K562 (cell line): ENCODE measurements at regions not wholly inside any gene's neighbourhood (a gene's known extent, or its start where the extent isn't known, plus 50 kb on each side); places are given as distances from the start of the nearest gene placed in this dataset.

Experiments used
- ATAC-seq: fragments of 200-7000 bp; cut with Tn5 transposase; 3 replicates; pipeline ENCODE4 v1.9.1; 2020; ENCODE audit warnings: moderate library complexity
- BruUV-seq: library from RNA; stranded (reverse); fragments of 400-500 nt; replicated peaks from 2 replicates; lab custom pipeline; 2021; lab: Mats Ljungman, UMichigan
- CTCF ChIA-PET: fragments of 300-600 bp; formaldehyde crosslinking; extraction: SDS; loops from one replicate; lab custom pipeline; 2021; ENCODE audit warnings: low intra/inter-chr PET ratio; lab: Yijun Ruan, JAX
- POLR2A ChIA-PET: fragments of 300-600, 350-650 bp; sonication (Branson Sonifier 250); formaldehyde crosslinking; extraction: SDS; loops from one replicate; lab custom pipeline; 2021; ENCODE audit warnings: antibody characterized with exemption, inconsistent platforms; lab: Yijun Ruan, JAX
- DNase-seq, 4 experiments: peaks; one replicate each; pipeline versions ENCODE4 v3.0.0 to v3.0.0-alpha.2; 2011 to 2018; ENCODE audit warnings: low spot score in 3 of 4, mixed read lengths in 3 of 4; ENCODE audit errors: extremely low read depth in 1 of 4
- FAIRE-seq: peaks from 2 replicates; lab custom pipeline; 2011; peaks lifted over from hg19 to GRCh38; lab: Jason Lieb, UNC
- H2AFZ ChIP-seq: 2 replicates; pipeline ENCODE4 v1.6.0; 2011; ENCODE audit warnings: low read depth, low read length, control low read depth, inconsistent platforms
- H3K27ac ChIP-seq: fragments of 200-600 bp; 3 replicates; pipeline ENCODE4 v1.8.0; 2011; ENCODE audit warnings: low read depth, mild to moderate bottlenecking, control low read depth, inconsistent platforms, low read length, moderate library complexity, mixed read lengths; ENCODE audit errors: extremely low read depth
- H3K27me3 ChIP-seq, 2 experiments: fragments of 300-600 bp in 1 of 2; 2 replicates in 1 of 2; 3 replicates in 1 of 2; pipeline versions ENCODE4 v1.6.0 to v1.8.0; 2011; ENCODE audit warnings: inconsistent platforms in 2 of 2, low read length in 2 of 2, mild to moderate bottlenecking in 1 of 2, mixed read lengths in 1 of 2, moderate library complexity in 1 of 2; ENCODE audit not compliant: control insufficient read depth in 2 of 2, insufficient read depth in 2 of 2
- H3K36me3 ChIP-seq: fragments of 300-600 bp; 3 replicates; pipeline ENCODE4 v1.8.0; 2011; ENCODE audit warnings: mild to moderate bottlenecking, low read length, inconsistent platforms; ENCODE audit not compliant: control insufficient read depth, insufficient read depth
- H3K4me1 ChIP-seq, 2 experiments: fragments of 200-600 bp in 1 of 2; replicated peaks in 1 of 2; 2 replicates in 1 of 2; 3 replicates in 1 of 2; pipeline versions ENCODE4 v1.5.1 to v1.8.0; 2011; ENCODE audit warnings: inconsistent platforms in 2 of 2, low read length in 2 of 2, mild to moderate bottlenecking in 1 of 2, mixed read lengths in 1 of 2, moderate library complexity in 1 of 2; ENCODE audit not compliant: control insufficient read depth in 2 of 2, insufficient read depth in 2 of 2
- H3K4me2 ChIP-seq: 2 replicates; pipeline ENCODE4 v1.6.1; 2011; ENCODE audit warnings: low read length, control low read depth, inconsistent platforms, mixed read lengths; ENCODE audit not compliant: insufficient read depth
- H3K4me3 ChIP-seq: fragments of 200-600 bp; sonication (generic), shearing (Covaris generic); 2 replicates; pipeline ENCODE4 v1.5.1; 2016; ENCODE audit warnings: control low read depth, inconsistent platforms
- H3K79me2 ChIP-seq: fragments of 200-600 bp; 3 replicates; pipeline ENCODE4 v1.8.0; 2011; ENCODE audit warnings: low read length, inconsistent platforms; ENCODE audit not compliant: control insufficient read depth, insufficient read depth
- H3K9ac ChIP-seq, 2 experiments: 2 replicates each; pipeline versions ENCODE4 v1.6.0 to v1.6.1; 2011; ENCODE audit warnings: low read depth in 2 of 2, low read length in 2 of 2, control low read depth in 1 of 2, inconsistent platforms in 1 of 2, mild to moderate bottlenecking in 1 of 2, mixed read lengths in 1 of 2; ENCODE audit not compliant: insufficient read depth in 1 of 2
- H3K9me1 ChIP-seq: one replicate; pipeline ENCODE4 v1.6.0; 2011; ENCODE audit warnings: inconsistent platforms, mild to moderate bottlenecking, low read length, moderate library complexity; ENCODE audit not compliant: control insufficient read depth, insufficient read depth
- H3K9me3 ChIP-seq: replicated peaks from 2 replicates; pipeline ENCODE4 v1.5.1; 2011; ENCODE audit warnings: low read depth, low read length, inconsistent platforms; ENCODE audit not compliant: control insufficient read depth, insufficient read depth
- H4K20me1 ChIP-seq: replicated peaks from 2 replicates; pipeline ENCODE4 v1.6.1; 2011; ENCODE audit warnings: low read length, inconsistent platforms, mixed read lengths; ENCODE audit not compliant: control insufficient read depth, insufficient read depth
- ATF2 ChIP-seq: sonication (generic); formaldehyde crosslinking; IDR thresholded peaks from 2 replicates; pipeline ENCODE4 v1.8.1; 2022; ENCODE audit warnings: missing genetic modification reagents
- CTCF ChIP-seq, 3 experiments: IDR thresholded peaks in 2 of 3; conservative IDR thresholded peaks in 1 of 3; 2 replicates each; pipeline ENCODE4 v1.5.1; 2011 to 2012; ENCODE audit warnings: low read length in 3 of 3, mild to moderate bottlenecking in 3 of 3, control low read depth in 2 of 3, improper control_type of control experiment in 1 of 3, inconsistent platforms in 1 of 3, low read depth in 1 of 3, mixed read lengths in 1 of 3, moderate library complexity in 1 of 3; ENCODE audit not compliant: insufficient read depth in 2 of 3
- FOXO4 ChIP-seq: fragments of 450-650 bp; formaldehyde crosslinking; IDR thresholded peaks from 2 replicates; pipeline ENCODE4 v1.4.0; 2020; ENCODE audit warnings: mild to moderate bottlenecking, moderate library complexity
- HSF4 ChIP-seq: fragments of 250-450 bp; sonication (Bioruptor Pico); IDR thresholded peaks from 2 replicates; pipeline ENCODE4 v2.1.2; 2022; ENCODE audit warnings: mild to moderate bottlenecking, moderate library complexity, borderline replicate concordance
- MAFF ChIP-seq: IDR thresholded peaks from 2 replicates; pipeline ENCODE4 v1.6.1; 2012; ENCODE audit warnings: low read length, improper control_type of control experiment
- MTA2 ChIP-seq: fragments of 450-650 bp; IDR thresholded peaks from 2 replicates; pipeline ENCODE4 v1.6.1; 2016; ENCODE audit warnings: low read depth
- NCOA2 ChIP-seq, 2 experiments: fragments of 450-650 bp; IDR thresholded peaks; 2 replicates each; pipeline ENCODE4 v1.6.1; 2018; ENCODE audit warnings: mild to moderate bottlenecking in 2 of 2, moderate library complexity in 1 of 2; ENCODE audit not compliant: partially characterized antibody in 2 of 2
- NFIC ChIP-seq: fragments of 450-650 bp; IDR thresholded peaks from 2 replicates; pipeline ENCODE4 v1.6.1; 2017; ENCODE audit warnings: mild to moderate bottlenecking, inconsistent platforms
- SNAPC5 ChIP-seq: fragments of 250-450 bp; sonication (Bioruptor Pico); IDR thresholded peaks from 2 replicates; pipeline ENCODE4 v1.8.0; 2021; ENCODE audit warnings: moderate library complexity, mild to moderate bottlenecking, inconsistent platforms
- TCF3 ChIP-seq: sonication (generic); formaldehyde crosslinking; IDR thresholded peaks from 2 replicates; pipeline ENCODE4 v1.4.0; 2020; ENCODE audit warnings: mild to moderate bottlenecking, missing genetic modification reagents
- XRCC4 ChIP-seq: IDR thresholded peaks from one replicate; pipeline ENCODE4 v1.6.1; 2011; ENCODE audit not compliant: insufficient read depth, insufficient read length; ENCODE audit errors: extremely low read depth
- ZBED1 ChIP-seq: IDR thresholded peaks from 2 replicates; pipeline ENCODE4 v1.6.1; 2014
- ZBTB33 ChIP-seq: sonication (generic); formaldehyde crosslinking; IDR thresholded peaks from 2 replicates; pipeline ENCODE4 v1.8.1; 2023; ENCODE audit warnings: mild to moderate bottlenecking, missing genetic modification reagents
- ZNF124 ChIP-seq: sonication (generic); formaldehyde crosslinking; IDR thresholded peaks from 2 replicates; pipeline ENCODE4 v1.8.1; 2022; ENCODE audit warnings: missing genetic modification reagents
- ZNF263 ChIP-seq: sonication (generic); formaldehyde crosslinking; IDR thresholded peaks from 2 replicates; pipeline ENCODE4 v1.8.0; 2022; ENCODE audit warnings: mild to moderate bottlenecking, missing genetic modification reagents, borderline replicate concordance
- ZNF431 ChIP-seq: sonication (generic); formaldehyde crosslinking; IDR thresholded peaks from 2 replicates; pipeline ENCODE4 v1.8.0; 2022; ENCODE audit warnings: mild to moderate bottlenecking, missing genetic modification reagents
- WGBS: fragments of 100-300 bp; shearing (Covaris generic); methylation state at CpG from one replicate; pipeline ENCODE4 v1.1.6; 2016; ENCODE audit warnings: low coverage, mixed read lengths; ENCODE audit not compliant: insufficient coverage; ENCODE audit errors: missing lambda C conversion rate; 5-methylcytosine and 5-hydroxymethylcytosine counted together
- in situ Hi-C: fragments of 300-500 bp; cut with MboI; formaldehyde crosslinking; loops from 4 replicates; pipeline ENCODE4 v1.15.0; 2018; ENCODE audit warnings: inconsistent platforms, mixed read lengths
- intact Hi-C: fragments of 100-400 bp; cut with micrococcal nuclease; formaldehyde crosslinking; loops from 2 replicates; pipeline ENCODE4 v1.14.2; 2022

GRCh38 chr18:27363872-27364271, 178.8 kb upstream of the CHST9 start (continued):
- TF ChIP-seq ZBTB33 (CRISPR knock-in tag): no peak
- no peak for TF ChIP-seq MAFF

- no peaks in the 10 kb centered on the region for H3K4me1 ChIP-seq
- H3K27me3 ChIP-seq: no peaks in the 10 kb centered on the region
- ChIA-PET POLR2A (no interaction called here), CTCF (no interaction called here)
- no TSS peak for BruUV-seq
- no peaks in the 10 kb centered on the region for H4K20me1 ChIP-seq
- no peak for ATAC-seq
- 0% methylated on average over 2 of the region's 2 CpGs for WGBS
- intact Hi-C loops: no loop called here
- no peaks in the 10 kb centered on the region for H3K79me2 ChIP-seq
- H3K4me2 ChIP-seq: no peak overlapping the region
- H3K9ac ChIP-seq: no peak overlapping the region
- H2AFZ ChIP-seq: no peak overlapping the region
- H3K36me3 ChIP-seq: no peaks in the 10 kb centered on the region
- H3K9me3 ChIP-seq: no peaks in the 10 kb centered on the region; the same call in 1 of the 2 replicates
- no peak overlapping the region for H3K4me3 ChIP-seq
- in situ Hi-C loops: no loop called here
- no peak overlapping the region for H3K27ac ChIP-seq
- no peak for FAIRE-seq
- DNase-seq: no peak
- H3K9me1 ChIP-seq: no peaks in the 10 kb centered on the region
- TF ChIP-seq TCF3 (CRISPR knock-in tag): no peak
- TF ChIP-seq ZBED1: no peak
- no peak for TF ChIP-seq ZNF263 (CRISPR knock-in tag)
- no peak for TF ChIP-seq ZNF124 (CRISPR knock-in tag)
- no peak for TF ChIP-seq XRCC4
- TF ChIP-seq CTCF (IDR thresholded peaks at IDR 0.05 in 2 of 3, conservative IDR thresholded peaks at IDR 0.05 in 1 of 3; ENCODE audit: insufficient read depth in 2 of 3, low read depth in 1 of 3, low read length in 3 of 3): no peak
- TF ChIP-seq NFIC: no peak
- TF ChIP-seq ZNF431 (CRISPR knock-in tag): no peak
- TF ChIP-seq NCOA2 (IDR thresholded peaks at IDR 0.05; ENCODE audit: partially characterized antibody in 2 of 2): no peak
- no peak for TF ChIP-seq HSF4 (CRISPR knock-in tag)
- TF ChIP-seq SNAPC5 (CRISPR knock-in tag): no peak
- TF ChIP-seq ATF2: no peak
- TF ChIP-seq MTA2: no peak
- no peak for TF ChIP-seq FOXO4 (CRISPR knock-in tag)
Observed at GRCh38 chr18:27361477-27361876, 176.4 kb upstream of the CHST9 start.
